IPS-18a (cell line): ENCODE measurements at regions not wholly inside any gene's neighbourhood (a gene's known extent, or its start where the extent isn't known, plus 50 kb on each side); places are given as distances from the start of the nearest gene placed in this dataset.

Experiments used
- H3K27ac ChIP-seq: one replicate; pipeline ENCODE4 v1.5.1; 2013; ENCODE audit warnings: low read length
- H3K27me3 ChIP-seq: one replicate; pipeline ENCODE4 v1.6.1; 2013; ENCODE audit warnings: mild to moderate bottlenecking, low read length; ENCODE audit not compliant: control insufficient read depth, insufficient read depth
- H3K36me3 ChIP-seq: one replicate; pipeline ENCODE4 v1.6.1; 2013; ENCODE audit warnings: low read depth, low read length; ENCODE audit not compliant: control insufficient read depth
- H3K4me1 ChIP-seq: one replicate; pipeline ENCODE4 v1.6.1; 2013; ENCODE audit warnings: low read depth, low read length; ENCODE audit not compliant: control insufficient read depth
- H3K4me3 ChIP-seq: one replicate; pipeline ENCODE4 v1.5.1; 2013; ENCODE audit warnings: low read length
- H3K9ac ChIP-seq: one replicate; pipeline ENCODE4 v1.6.1; 2013; ENCODE audit warnings: mild to moderate bottlenecking, low read length, moderate library complexity
- H3K9me3 ChIP-seq: one replicate; pipeline ENCODE4 v1.6.1; 2013; ENCODE audit warnings: low read depth, low read length; ENCODE audit not compliant: control insufficient read depth

DNA sequence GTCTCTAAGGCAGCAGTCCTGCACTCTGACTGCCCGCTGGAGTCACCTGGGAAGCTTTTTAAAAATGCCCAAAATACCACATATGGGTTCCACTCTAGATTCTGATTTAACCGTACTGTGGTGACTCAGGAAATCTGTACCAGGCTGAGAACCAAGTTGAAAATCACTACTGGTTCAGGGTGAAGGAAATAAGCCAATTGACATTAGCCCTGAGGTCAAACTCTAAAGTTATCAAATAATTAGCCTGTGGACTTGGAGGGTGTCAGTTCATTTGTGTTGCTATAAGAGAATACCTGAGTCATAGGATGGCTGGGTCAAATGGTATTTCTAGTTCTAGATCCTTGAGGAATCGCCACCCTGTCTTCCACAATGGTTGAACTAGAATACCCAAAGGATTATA, 321.7 kb upstream of the ROPN1 start:
- H3K4me1 ChIP-seq: no peaks in the 10 kb centered on the region
- H3K9ac ChIP-seq: no peak overlapping the region
- H3K27ac ChIP-seq: no peak overlapping the region
- no peaks in the 10 kb centered on the region for H3K36me3 ChIP-seq
- H3K4me3 ChIP-seq: no peak overlapping the region
- no peaks in the 10 kb centered on the region for H3K27me3 ChIP-seq
- no peaks in the 10 kb centered on the region for H3K9me3 ChIP-seq

- H3K4me3 ChIP-seq: no peak overlapping the region
- no peaks in the 10 kb centered on the region for H3K4me1 ChIP-seq
- H3K9me3 ChIP-seq: no peaks in the 10 kb centered on the region
- H3K36me3 ChIP-seq: no peaks in the 10 kb centered on the region
- no peaks in the 10 kb centered on the region for H3K27me3 ChIP-seq
- H3K9ac ChIP-seq: no peak overlapping the region
- no peak overlapping the region for H3K27ac ChIP-seq
Measured at GRCh38 chr3:124315215-124316033, 323.5 kb upstream of the ROPN1 start.

DNA sequence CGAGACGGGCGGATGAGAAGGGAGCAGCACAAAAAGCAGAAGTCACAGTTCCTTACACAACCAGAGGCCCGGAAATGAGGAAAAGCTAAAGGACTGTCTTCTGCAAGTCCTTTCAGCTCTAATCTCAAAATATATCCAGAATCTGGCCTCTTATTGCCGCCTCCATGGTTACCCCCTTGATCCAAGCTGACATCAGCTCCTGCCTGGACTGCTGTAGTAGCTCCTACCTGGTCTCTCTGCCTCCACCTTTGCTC, 324.0 kb upstream of the ROPN1 start:
- H3K27me3 ChIP-seq: no peaks in the 10 kb centered on the region
- H3K27ac ChIP-seq: no peak overlapping the region
- no peaks in the 10 kb centered on the region for H3K4me1 ChIP-seq
- no peak overlapping the region for H3K4me3 ChIP-seq
- H3K36me3 ChIP-seq: no peaks in the 10 kb centered on the region
- no peaks in the 10 kb centered on the region for H3K9me3 ChIP-seq
- no peak overlapping the region for H3K9ac ChIP-seq

DNA sequence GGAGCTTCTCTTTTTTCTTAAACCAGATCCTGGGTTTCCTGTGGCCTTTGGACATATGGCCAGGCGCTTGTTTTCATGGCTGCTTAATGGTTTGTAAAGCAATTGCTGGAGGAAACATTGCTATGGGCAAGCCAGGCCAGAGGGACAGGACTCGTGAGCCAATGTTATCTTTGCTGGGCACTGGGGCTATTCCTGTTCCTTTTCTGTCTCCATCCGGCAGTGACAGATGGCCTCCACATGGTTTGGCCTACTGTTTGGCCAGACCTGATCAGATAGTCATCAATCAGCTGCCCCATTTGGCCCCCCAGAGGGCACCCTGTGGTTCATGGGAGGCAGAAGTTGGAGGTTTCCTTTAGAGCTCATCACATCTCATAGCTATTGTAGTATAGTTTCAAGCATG, 326.1 kb upstream of the ROPN1 start:
- no peaks in the 10 kb centered on the region for H3K36me3 ChIP-seq
- no peaks in the 10 kb centered on the region for H3K4me1 ChIP-seq
- no peak overlapping the region for H3K9ac ChIP-seq
- H3K9me3 ChIP-seq: no peaks in the 10 kb centered on the region
- no peaks in the 10 kb centered on the region for H3K27me3 ChIP-seq
- no peak overlapping the region for H3K4me3 ChIP-seq
- H3K27ac ChIP-seq: no peak overlapping the region

DNA sequence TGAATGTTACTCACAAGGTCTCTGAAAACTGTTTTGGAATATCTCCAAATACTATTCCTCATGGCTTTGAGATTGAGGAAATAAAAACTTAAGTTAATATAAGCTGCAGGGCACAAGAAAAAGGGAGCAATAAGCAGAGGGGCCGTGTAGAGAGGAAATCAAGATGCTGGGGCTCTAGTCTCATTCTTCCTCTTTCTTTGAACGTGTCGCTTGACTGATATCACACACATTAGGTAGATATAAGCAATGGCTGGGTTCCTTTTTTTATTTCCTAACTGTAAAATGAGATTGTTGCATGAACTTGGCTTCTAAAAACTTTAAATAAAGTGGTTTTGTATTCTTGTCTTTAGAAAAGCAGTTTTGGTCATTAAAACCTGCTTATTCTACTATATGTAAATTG, 326.7 kb upstream of the ROPN1 start:
- Histone ChIP-seq H3K4me1 (no peaks in the 10 kb centered on the region), H3K27ac (no peak overlapping the region), H3K27me3 (no peaks in the 10 kb centered on the region), H3K9me3 (no peaks in the 10 kb centered on the region), H3K4me3 (no peak overlapping the region), H3K9ac (no peak overlapping the region), H3K36me3 (no peaks in the 10 kb centered on the region)

DNA sequence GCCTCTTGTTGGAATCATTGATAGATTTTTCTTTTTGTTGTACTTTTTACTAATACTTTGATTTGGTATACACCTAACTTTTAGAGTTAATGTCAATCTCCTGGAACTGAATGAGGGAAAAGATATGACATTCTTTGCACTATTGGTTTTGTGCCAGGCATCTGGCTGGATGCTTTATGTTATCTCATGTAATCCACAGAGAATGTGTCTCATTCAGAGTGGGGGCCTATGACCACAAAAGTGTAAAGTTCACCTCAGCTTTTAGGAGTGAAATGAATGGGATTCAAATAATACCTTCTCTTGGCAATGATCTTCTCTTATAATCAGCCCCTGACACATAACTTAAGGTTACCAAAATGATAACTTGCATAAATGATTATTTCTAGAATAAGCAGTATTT, 329.1 kb upstream of the ROPN1 start:
- no peaks in the 10 kb centered on the region for H3K27me3 ChIP-seq
- no peak overlapping the region for H3K4me3 ChIP-seq
- H3K4me1 ChIP-seq: no peaks in the 10 kb centered on the region
- H3K9ac ChIP-seq: no peak overlapping the region
- H3K36me3 ChIP-seq: no peaks in the 10 kb centered on the region
- no peak overlapping the region for H3K27ac ChIP-seq
- H3K9me3 ChIP-seq: no peaks in the 10 kb centered on the region

GRCh38 chr3:124322309-124322880, 330.5 kb upstream of the ROPN1 start:
- H3K9me3 ChIP-seq: no peaks in the 10 kb centered on the region
- no peaks in the 10 kb centered on the region for H3K4me1 ChIP-seq
- H3K9ac ChIP-seq: no peak overlapping the region
- no peak overlapping the region for H3K4me3 ChIP-seq
- no peak overlapping the region for H3K27ac ChIP-seq
- no peaks in the 10 kb centered on the region for H3K36me3 ChIP-seq
- no peaks in the 10 kb centered on the region for H3K27me3 ChIP-seq

- Histone ChIP-seq H3K4me1 (no peaks in the 10 kb centered on the region), H3K27me3 (no peaks in the 10 kb centered on the region), H3K9me3 (no peaks in the 10 kb centered on the region), H3K36me3 (no peaks in the 10 kb centered on the region), H3K4me3 (no peak overlapping the region), H3K27ac (no peak overlapping the region), H3K9ac (no peak overlapping the region)
Measured at GRCh38 chr3:124322966-124323365, 331.0 kb upstream of the ROPN1 start.

GRCh38 chr3:124325248-124325647, 333.3 kb upstream of the ROPN1 start:
- no peaks in the 10 kb centered on the region for H3K27me3 ChIP-seq
- no peak overlapping the region for H3K4me3 ChIP-seq
- no peak overlapping the region for H3K9ac ChIP-seq
- H3K4me1 ChIP-seq: no peaks in the 10 kb centered on the region
- H3K36me3 ChIP-seq: no peaks in the 10 kb centered on the region
- no peak overlapping the region for H3K27ac ChIP-seq
- no peaks in the 10 kb centered on the region for H3K9me3 ChIP-seq

GRCh38 chr3:124329723-124330122, 337.8 kb upstream of the ROPN1 start:
- no peaks in the 10 kb centered on the region for H3K27me3 ChIP-seq
- no peaks in the 10 kb centered on the region for H3K9me3 ChIP-seq
- no peaks in the 10 kb centered on the region for H3K36me3 ChIP-seq

GRCh38 chr3:124333931-124334640, 342.2 kb upstream of the ROPN1 start:
- Histone ChIP-seq H3K27me3 (no peaks in the 10 kb centered on the region), H3K4me1 (no peaks in the 10 kb centered on the region), H3K36me3 (no peaks in the 10 kb centered on the region), H3K9me3 (no peaks in the 10 kb centered on the region), H3K4me3 (no peak overlapping the region), H3K9ac (no peak overlapping the region), H3K27ac (no peak overlapping the region)

More at GRCh38 chr3:124329723-124330122, 337.8 kb upstream of the ROPN1 start:
- Histone ChIP-seq H3K4me3 (no peak overlapping the region), H3K4me1 (no peaks in the 10 kb centered on the region), H3K9ac (no peak overlapping the region), H3K27ac (no peak overlapping the region)
